ENCODE measurements at regions not wholly inside any gene's neighbourhood (a gene's known extent, or its start where the extent isn't known, plus 50 kb on each side); places are given as distances from the start of the nearest gene placed in this dataset.

GRCh38 chr5:53355316-53355715 lies 125.1 kb upstream of the FST start:
- TF ChIP-seq POLR2A (IDR thresholded peaks at IDR 0.05) (no peak), CTCF (IDR thresholded peaks at IDR 0.05) (no peak)

Data from breast epithelium (tissue), 3 donors.